ENCODE measurements at regions not wholly inside any gene's neighbourhood (a gene's known extent, or its start where the extent isn't known, plus 50 kb on each side); places are given as distances from the start of the nearest gene placed in this dataset.

- TF ChIP-seq CTCF (IDR thresholded peaks at IDR 0.05; ENCODE audit: low read depth, low read length) (no peak), POLR2A (IDR thresholded peaks at IDR 0.05; ENCODE audit: extremely low read depth, insufficient read length) (no peak), MYC (IDR thresholded peaks at IDR 0.05; ENCODE audit: low read depth, low read length) (no peak), MAX (IDR thresholded peaks at IDR 0.05; ENCODE audit: low read depth, low read length) (no peak)
Measured at GRCh38 chr12:46478123-46478522, 105.5 kb upstream of the SLC38A2 start.

Data from NB4 (cell line).